Endometrial microvascular endothelial cells (primary cell): ENCODE measurements at regions not wholly inside any gene's neighbourhood (a gene's known extent, or its start where the extent isn't known, plus 50 kb on each side); places are given as distances from the start of the nearest gene placed in this dataset.

Experiments used
- in situ Hi-C: cut with HindIII; loops from 2 replicates; pipeline ENCODE4 v1.10.0; 2017; ENCODE audit warnings: low sequenced_read_pairs, low pct_unique_long_range_greater_than_20kb; ENCODE audit errors: inconsistent ontology term

DNA sequence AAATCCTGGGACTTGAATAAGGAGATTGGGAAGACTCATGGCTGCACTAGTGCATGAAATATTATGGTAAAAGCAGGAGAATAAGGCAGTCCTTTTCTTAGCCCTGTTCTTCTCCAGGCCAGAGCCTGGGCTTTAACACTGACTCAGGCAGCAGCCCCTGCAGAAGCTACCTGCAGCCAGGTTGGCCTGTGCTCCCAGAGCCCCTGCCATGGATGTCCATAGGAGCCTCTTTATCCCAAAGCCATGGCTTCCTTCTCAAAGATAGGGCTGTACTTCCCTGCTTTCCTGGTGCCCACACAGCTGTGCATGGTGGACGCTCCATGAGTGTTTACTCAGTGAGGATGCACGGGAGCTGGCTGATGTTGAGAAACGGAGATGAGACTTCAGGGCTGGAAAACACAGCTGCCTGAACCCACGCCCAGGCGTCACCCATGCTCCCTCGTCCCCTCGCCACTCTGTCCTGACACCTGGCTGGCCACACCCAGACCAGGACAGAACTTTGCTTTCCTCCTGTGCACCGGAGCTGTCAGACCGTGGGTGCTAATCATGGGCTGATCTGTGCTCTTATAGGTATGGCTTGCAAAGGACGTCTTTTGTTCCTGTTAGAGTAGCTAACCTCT, 135.5 kb downstream of the GLI2 start:
- in situ Hi-C loops = no loop called here

DNA sequence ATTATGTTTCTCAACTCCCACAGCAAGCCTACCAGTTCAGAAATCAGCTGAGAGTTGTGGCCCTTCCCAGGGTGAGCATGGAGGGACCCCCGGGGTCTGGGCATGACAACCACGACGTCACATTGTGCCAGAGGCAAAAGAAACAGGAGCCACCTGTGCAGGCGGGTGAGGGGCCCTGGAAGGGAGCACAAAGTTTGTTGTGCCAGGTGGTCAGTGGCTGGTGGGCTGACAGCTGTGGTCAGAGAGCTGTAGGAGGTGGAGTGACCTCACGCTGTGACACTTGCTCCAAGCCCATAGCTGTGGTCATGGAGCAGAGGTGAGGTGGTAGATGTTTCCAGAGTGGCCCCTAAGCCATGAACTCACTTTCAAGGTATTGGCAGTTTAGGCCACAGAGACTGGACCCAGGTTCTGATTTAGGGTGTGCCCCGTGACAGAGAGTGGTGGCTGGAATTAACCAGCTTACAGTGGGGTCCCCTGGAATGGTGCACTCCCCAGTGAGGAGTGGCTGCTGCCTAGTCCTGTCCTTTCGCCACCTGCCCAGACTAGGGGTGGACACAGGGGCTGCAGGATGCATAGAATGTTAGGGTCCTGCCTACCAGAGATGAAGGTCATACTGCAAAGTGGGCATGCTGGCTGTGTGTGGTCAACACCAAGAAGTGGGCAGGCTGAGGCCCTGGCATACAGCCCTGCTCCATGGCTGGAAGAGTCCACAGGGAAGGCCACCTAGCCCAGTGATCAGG, 136.4 kb downstream of the GLI2 start:
- in situ Hi-C loops = no loop called here

DNA sequence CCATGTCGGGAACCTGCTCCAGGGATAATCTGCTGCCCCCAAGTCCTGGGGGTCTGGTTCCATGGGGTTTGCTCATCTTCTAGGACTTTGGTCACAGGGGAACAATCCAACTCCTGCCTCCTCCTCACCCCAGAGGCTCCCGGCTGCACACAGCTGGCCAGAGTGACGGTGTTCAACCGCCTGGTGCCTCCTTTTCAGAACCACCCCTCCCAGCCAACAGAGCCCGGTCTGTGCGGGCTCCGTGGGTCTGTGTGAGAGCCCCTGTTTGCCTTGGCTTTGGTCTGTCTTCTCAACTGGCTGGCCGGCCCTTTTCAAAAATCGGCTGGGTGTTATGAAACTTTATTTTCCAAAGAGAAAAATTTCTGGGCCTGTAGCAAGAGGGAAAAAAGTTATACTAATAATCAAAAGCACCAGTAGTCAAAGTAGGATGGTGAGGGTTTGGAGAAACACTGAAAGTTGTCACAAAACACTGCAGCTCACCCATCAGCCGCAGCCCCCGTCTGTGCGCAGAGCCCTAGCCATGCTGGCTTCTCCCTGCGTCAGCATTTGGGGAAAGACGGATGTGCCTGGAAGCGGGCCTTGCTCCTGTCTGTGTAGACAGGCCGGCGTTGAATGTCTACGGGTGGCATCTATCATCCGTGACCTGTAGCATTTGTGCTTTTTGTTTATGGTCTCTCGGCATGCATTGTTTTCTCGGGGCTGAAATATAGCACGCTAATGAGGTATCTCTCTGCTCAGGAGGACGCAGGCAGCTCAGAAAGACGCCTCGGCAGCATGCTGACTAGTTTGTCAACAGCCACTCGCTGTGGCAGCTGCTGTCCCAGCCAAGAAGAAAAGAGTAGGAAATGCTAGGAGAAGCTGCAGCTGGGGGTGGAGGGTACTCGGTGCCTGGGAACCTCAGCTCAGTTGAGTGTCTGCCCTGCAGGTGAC, 138.6 kb downstream of the GLI2 start:
- in situ Hi-C loops = no loop called here

DNA sequence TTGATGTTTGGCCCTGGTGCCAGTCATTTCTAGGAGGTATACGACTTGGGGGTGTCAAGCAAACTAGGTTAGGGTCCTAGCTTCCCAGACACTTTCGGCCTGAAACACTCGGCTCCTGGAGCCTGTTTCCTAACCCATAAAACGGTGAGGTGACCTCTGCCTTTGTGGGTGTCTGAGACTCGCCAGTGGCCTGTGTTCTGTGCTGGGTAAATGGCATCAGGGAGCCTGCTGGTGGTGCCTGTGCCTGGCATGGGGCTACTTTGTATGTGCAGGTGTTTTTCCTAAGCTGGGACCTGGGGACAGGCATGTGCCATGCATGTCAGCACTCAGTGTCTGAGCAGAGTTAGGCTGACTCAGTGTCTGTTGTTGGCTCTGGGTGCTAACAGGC, 139.2 kb downstream of the GLI2 start:
- in situ Hi-C loops = no loop called here

DNA sequence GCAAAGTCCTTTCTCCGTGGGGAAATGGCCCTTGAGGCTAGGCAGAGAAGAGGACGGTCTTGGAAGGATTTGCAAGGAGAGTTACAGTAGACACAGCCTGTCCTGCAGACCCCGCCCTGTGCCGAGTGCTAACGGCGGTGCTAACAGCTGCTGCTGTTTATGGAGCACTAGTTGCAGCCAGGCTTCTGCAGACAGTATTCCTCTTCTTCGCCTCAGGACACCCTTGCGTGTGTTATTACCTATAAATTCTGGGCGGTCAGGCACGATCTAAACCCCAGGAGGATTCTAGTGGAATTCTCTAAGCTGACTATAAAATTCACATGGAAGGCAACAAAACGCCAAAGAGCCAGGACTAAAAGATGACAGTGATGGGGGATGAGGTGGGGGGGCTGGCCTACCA, 139.8 kb downstream of the GLI2 start:
- in situ Hi-C loops = no loop called here

DNA sequence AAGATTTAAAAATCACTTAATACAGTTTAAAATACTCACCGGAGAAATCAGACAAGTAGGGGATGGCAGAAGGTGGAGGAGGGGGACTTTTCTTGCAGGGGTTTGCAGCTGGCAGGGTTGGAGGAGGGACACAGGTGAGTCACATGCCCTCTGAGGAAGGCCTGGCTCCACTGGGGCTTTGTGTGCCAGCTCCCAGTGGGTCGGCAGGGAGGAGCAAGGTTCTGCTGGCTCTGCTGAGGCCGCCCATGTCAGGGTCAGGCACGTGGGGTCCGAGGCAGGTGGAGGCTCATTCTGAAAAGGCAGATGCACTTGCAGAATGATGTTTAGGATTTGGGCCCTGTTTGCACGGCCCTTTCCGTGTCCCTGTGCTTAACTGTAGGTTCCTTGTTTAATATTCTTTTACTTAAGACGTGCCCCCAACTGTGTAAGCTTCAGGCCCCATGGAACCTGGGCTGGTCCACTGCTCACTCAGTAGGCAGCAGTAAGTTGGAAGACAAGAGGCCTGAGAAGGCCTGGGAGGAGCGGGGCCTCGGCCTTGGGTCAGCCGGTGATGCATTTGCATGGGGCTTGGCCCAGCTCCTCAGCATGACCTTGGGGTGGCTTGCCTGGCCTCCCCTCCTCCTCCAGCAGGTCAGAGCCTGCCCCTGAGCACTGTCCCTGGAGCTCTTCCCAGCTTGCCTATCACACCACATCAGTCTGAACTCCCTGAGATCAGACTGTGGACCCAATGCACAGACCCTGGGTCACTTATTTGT, 141.0 kb downstream of the GLI2 start:
- in situ Hi-C loops = no loop called here

DNA sequence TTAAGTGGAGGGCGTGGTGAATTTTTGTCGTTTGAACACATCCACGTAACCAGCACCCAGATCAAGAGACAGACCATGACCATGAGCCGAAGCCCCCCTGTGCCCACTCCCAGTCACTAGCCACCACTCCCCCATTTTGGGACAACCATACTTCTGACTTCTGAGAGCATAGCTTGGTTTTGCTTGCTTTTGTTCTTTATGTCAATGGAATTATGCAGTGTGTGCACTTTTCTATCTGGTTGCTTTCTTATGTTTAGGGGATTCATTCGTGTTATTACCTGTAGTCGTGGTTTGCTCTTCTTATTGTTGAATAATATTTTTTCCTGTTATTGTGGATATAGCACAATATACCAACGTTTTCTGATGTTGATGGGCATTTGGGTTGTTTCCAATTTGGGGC, 141.7 kb downstream of the GLI2 start:
- in situ Hi-C loops = no loop called here

DNA sequence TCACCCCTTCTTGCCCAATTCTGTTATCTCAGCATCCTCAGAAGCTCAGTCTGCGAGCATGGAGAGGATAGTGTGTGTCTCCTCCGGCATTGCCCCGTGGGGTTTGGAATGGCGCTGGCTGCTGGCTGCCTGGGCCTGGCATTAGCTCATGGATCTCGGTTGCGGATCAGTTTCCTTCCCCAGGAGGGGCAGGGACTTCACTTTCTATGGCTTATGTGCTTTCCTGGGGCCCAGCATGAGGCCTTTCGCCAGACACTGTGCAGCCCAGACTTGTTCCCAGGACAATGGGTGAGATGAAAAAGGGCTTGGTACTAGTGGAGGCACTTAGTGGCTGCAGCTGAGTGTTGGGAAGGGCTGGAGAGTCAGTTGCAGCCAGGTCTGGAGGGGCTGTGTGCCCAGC, 143.3 kb downstream of the GLI2 start:
- in situ Hi-C loops = no loop called here

DNA sequence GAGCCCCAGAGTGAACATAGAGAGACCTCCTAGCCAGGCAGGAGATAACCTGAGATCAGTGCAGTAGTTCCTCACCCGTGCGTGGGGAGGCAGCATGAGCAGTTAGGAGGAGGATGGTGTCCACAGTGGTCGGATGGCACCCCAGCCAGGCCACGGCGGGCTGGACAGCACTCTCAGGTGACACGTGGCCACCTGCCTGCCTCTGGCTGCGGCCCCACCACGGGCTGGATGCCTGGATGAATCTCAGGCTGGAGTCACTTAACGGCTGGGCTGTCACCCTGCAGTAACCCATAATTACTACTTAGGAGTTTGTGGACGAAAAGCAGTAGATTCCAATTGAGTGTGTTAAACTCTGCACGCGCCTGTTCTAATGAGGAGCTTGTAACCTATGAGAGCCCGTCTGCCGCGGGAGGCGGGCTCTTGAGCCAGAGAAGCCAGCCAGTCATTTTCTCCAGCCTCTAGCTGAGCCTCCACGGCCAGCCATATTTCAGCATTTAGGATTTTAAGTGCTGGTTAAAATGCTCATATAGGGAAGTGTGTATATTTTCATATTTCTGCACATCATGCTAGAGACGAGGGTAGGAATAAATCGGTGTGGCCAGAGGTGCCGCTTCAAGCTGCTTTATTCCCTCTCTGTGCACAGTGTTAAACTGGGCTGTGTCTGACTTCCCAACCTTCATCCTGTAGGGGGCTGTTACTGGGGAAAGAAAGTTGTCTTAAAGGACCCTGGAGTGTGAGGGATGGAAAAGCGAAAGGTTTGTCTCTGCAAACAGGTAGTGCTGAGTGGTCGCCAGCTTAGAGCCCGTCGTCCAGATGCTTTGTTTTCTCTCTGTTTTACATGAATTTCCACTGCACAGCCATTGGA, 144.0 kb downstream of the GLI2 start:
- in situ Hi-C loops = no loop called here

DNA sequence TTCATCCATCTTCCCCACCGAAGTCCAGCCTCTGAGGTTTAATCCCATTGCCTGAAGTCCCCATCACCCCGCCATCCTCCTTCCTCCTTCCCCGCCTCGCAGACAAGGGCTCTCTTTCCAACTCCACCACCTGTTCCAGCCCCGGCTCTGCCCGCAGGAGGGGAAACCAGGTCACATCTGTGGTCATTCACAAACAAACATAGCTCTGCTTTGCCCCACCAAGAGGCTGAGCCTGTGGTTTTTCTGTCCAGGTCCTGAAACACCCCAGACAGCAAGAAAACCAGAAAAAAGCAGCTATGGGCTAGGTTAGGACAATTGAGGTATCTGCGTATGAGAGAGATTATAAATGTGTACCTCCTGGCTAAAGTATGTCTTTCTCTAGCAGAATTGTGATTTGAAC, 144.7 kb downstream of the GLI2 start:
- in situ Hi-C loops = no loop called here

DNA sequence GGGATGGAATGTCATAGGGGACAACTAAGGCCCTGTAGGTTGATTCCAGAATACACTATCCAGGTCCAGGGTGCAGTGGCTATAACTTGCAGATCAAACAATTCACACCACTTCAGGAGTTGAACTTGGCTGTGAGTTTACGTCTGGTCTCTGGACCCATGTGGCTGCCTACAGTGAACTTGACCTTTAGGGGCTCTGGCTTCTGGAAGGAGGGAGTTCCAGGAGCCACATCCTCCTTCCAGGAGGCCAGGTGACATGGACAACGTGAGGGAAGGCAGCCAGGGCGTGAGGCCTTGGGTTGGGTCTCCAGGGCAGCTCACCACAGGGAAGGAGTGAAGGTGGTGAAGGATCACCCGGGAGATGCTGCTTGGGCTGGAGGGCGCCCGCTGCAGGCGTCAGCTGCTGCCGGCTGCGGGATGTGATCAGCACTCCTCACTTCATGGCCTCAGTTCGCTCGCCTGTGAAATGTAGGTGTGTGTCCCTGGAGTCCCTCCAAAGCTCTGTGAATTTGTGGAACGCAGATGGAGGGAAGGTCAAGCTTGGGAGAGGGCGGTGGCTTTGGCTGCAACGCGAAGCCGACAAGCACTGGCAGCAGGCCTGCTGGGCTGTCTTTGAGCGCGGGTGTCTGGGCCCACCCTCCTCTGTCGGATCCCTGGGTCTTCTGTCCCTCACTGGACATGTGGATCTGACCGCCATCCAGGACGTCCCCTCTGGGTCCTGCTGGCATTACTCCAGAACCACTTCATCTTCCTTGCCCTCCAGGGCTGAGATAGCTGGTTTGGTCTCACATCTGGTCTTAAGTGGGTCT, 146.5 kb downstream of the GLI2 start:
- in situ Hi-C loops = no loop called here

DNA sequence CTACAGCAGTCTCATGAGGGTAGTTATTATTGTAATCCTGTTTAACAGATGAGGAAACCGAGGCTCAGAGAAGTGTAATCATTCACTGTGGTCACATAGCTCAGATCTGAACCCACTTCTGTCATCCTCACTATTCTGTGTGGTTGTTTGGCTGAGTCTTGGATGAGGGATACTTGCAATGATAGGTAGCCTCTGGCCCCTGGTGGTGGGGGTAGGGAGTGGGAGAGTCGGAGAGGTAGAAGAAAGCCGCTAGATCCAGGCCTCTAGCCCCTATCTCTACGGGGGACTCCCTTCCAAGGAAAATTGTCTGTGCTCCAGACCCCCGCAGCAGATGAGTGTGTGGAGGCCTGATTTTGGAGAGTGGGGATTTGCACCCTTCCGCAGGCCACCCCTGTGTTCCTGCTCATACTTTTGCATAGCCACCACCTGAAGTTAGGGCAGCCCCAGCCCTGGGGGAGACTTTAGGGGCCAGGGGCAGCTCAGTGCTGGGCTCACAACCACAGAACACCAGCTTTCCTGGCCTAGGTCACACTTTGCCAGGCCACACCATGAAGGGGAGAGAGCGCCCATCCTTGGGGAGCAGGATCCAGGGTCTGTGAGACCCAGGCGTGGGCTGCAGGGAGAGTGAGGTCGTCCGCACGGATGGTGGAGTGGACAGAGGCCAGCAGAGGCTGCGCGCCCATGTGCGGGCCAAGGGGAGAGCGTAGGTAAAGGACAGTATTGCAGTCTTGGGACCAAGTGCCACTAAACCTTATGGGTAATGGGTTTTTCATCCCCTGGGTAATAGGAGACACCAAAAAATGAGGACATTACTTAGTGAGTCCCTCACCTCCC, 148.2 kb downstream of the GLI2 start:
- in situ Hi-C loops = no loop called here

DNA sequence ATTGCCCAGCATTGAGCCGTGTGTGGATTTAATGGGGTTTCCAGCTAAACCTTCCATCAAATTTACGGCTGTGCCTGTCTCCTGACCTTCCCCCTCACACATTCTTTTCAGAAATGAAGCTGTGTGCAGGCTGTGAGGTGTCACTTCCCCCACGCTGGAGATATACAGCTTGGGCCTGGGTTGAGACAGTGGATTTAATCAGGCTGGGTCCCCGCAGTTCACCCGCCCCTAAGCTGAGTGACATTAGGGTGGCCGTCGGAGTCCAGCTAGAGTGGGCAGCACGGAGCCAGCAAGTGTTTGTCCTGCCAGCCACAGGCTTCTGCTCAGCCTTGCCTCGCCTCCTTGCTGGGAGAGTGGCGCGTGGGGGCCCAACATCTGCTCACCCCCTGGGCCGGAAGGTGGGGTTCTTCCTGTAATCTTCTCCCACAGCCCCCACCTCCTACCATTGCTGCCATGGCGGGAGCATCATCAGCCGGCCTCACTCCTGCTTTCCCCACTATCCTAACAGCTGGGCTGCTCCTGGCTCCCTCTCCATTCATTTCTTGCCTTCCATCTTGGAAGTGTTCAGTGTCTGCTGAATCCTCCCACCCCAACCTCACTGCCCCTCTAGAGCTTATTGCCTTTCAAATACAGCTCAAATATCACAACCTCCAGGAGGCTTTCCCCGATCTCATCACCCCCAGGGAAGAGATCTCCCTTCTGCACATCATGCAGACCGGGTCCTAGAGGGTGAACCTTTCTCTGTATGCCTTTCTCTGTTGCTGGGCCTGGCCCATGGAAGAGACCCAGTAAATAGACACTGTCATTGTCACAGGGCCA, 149.0 kb downstream of the GLI2 start:
- in situ Hi-C loops = no loop called here

DNA sequence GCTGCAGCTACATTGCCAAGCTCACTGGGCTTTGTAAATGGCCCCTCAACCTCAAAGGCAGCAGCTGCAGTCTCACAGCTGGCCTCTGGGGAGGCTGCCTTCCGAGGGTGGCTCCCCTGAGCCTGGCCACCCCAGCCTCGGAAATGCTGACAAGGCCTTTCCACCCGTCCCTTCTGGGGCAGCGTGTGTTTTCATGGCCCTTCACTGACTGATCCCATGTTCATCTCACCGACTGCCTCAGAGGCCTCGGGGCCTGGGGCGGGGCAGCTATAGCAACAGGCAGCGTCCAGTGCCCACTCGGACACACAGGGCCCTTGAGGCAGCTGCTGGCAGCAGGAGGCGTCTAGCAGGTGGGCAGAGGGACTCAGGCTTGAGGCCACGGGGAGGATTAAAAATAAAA, 149.7 kb downstream of the GLI2 start:
- in situ Hi-C loops = no loop called here

DNA sequence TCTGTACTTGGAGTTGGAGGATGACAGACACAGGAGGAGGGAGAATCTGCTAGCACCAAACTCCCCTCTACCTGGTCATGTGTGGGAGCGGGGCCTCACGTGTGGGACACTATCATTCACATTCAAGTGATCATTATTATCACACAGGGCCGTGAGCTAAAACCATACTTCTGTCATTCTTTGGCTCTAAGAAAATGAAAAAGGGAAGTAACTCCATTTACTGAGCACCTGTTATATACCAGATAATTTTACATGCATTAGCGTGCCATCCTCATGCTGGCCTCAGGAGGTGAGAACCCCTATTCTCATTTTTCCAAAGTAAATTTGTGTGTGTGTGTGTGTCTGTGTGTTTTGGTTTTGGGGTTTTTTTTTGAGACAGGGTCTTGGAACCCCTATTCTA, 150.1 kb downstream of the GLI2 start:
- in situ Hi-C loops = no loop called here
